ENCODE measurements at regions not wholly inside any gene's neighbourhood (a gene's known extent, or its start where the extent isn't known, plus 50 kb on each side); places are given as distances from the start of the nearest gene placed in this dataset.

GRCh38 chr10:63987212-63987611, 466.0 kb downstream of the REEP3 start:
- Histone ChIP-seq H3K36me3 (ENCODE audit: control insufficient read depth, insufficient read depth, low read length) (no peaks in the 10 kb centered on the region), H3K9me3 (replicated peaks; ENCODE audit: control insufficient read depth, low read depth, low read length) (peaks cover 17% of the 10 kb centered on the region), H3K27me3 (ENCODE audit: control insufficient read depth, insufficient read depth, low read length) (no peaks in the 10 kb centered on the region), H3K4me3 (ENCODE audit: low read length) (no peak overlapping the region), H3K4me1 (ENCODE audit: control insufficient read depth, insufficient read depth, low read length) (no peaks in the 10 kb centered on the region), H3K27ac (ENCODE audit: low read length) (no peak overlapping the region)
- no peak for DNase-seq
- 57% methylated on average over 1 of the region's 2 CpGs for WGBS (ENCODE audit: insufficient coverage)

- peaks cover 10% of the 10 kb centered on the region for H3K9me3 ChIP-seq (replicated peaks; ENCODE audit: control insufficient read depth, low read depth, low read length)
- H3K4me1 ChIP-seq (ENCODE audit: control insufficient read depth, insufficient read depth, low read length), result peaks cover 10% of the 10 kb centered on the region
- H3K27me3 ChIP-seq (ENCODE audit: control insufficient read depth, insufficient read depth, low read length), result no peaks in the 10 kb centered on the region
- no peak overlapping the region for H3K27ac ChIP-seq (ENCODE audit: low read length)
- H3K36me3 ChIP-seq (ENCODE audit: control insufficient read depth, insufficient read depth, low read length), result no peaks in the 10 kb centered on the region
- H3K4me3 ChIP-seq (ENCODE audit: low read length), result no peak overlapping the region
- DNase-seq, result peak; percentile 33
- WGBS (ENCODE audit: insufficient coverage), result 87% methylated on average over 6 of the region's 7 CpGs
These were observed 473.2 kb downstream of the REEP3 start for GRCh38 chr10:63994371-63994770.

- Histone ChIP-seq H3K27me3 (ENCODE audit: control insufficient read depth, insufficient read depth, low read length) (no peaks in the 10 kb centered on the region), H3K9me3 (replicated peaks; ENCODE audit: control insufficient read depth, low read depth, low read length) (peaks cover 2% of the 10 kb centered on the region), H3K36me3 (ENCODE audit: control insufficient read depth, insufficient read depth, low read length) (no peaks in the 10 kb centered on the region), H3K4me1 (ENCODE audit: control insufficient read depth, insufficient read depth, low read length) (peaks cover 9% of the 10 kb centered on the region), H3K4me3 (ENCODE audit: low read length) (no peak overlapping the region), H3K27ac (ENCODE audit: low read length) (no peak overlapping the region)
- no peak for DNase-seq
- 98% methylated on average over 8 of the region's 8 CpGs for WGBS (ENCODE audit: insufficient coverage)
These were observed 486.0 kb downstream of the REEP3 start for GRCh38 chr10:64007157-64007556.

GRCh38 chr10:64010711-64011110, 489.5 kb downstream of the REEP3 start:
- no peak for DNase-seq
- Histone ChIP-seq H3K4me1 (ENCODE audit: control insufficient read depth, insufficient read depth, low read length) (peaks cover 16% of the 10 kb centered on the region), H3K27ac (ENCODE audit: low read length) (peak overlapping the region; percentile 84), H3K27me3 (ENCODE audit: control insufficient read depth, insufficient read depth, low read length) (no peaks in the 10 kb centered on the region), H3K9me3 (replicated peaks; ENCODE audit: control insufficient read depth, low read depth, low read length) (peaks cover under 1% of the 10 kb centered on the region), H3K36me3 (ENCODE audit: control insufficient read depth, insufficient read depth, low read length) (no peaks in the 10 kb centered on the region), H3K4me3 (ENCODE audit: low read length) (no peak overlapping the region)

GRCh38 chr10:64011912-64012714, 490.9 kb downstream of the REEP3 start:
- H3K4me1 ChIP-seq (ENCODE audit: control insufficient read depth, insufficient read depth, low read length), result peaks cover 16% of the 10 kb centered on the region
- no peaks in the 10 kb centered on the region for H3K27me3 ChIP-seq (ENCODE audit: control insufficient read depth, insufficient read depth, low read length)
- H3K9me3 ChIP-seq (replicated peaks; ENCODE audit: control insufficient read depth, low read depth, low read length), result no peaks in the 10 kb centered on the region
- peak overlapping the region; percentile 84 for H3K27ac ChIP-seq (ENCODE audit: low read length)
- no peaks in the 10 kb centered on the region for H3K36me3 ChIP-seq (ENCODE audit: control insufficient read depth, insufficient read depth, low read length)
- no CpG with 5 or more reads among the region's 7 CpGs for WGBS (ENCODE audit: insufficient coverage)
- H3K4me3 ChIP-seq (ENCODE audit: low read length), result no peak overlapping the region
- DNase-seq, result peak; percentile 88

GRCh38 chr10:64014281-64014680, 493.1 kb downstream of the REEP3 start:
- no peak for DNase-seq
- Histone ChIP-seq H3K4me1 (ENCODE audit: control insufficient read depth, insufficient read depth, low read length) (peaks cover 16% of the 10 kb centered on the region), H3K27me3 (ENCODE audit: control insufficient read depth, insufficient read depth, low read length) (no peaks in the 10 kb centered on the region), H3K27ac (ENCODE audit: low read length) (no peak overlapping the region), H3K4me3 (ENCODE audit: low read length) (no peak overlapping the region), H3K36me3 (ENCODE audit: control insufficient read depth, insufficient read depth, low read length) (no peaks in the 10 kb centered on the region), H3K9me3 (replicated peaks; ENCODE audit: control insufficient read depth, low read depth, low read length) (no peaks in the 10 kb centered on the region)
- no CpG with 5 or more reads among the region's 1 CpG for WGBS (ENCODE audit: insufficient coverage)

- Histone ChIP-seq H3K36me3 (ENCODE audit: control insufficient read depth, insufficient read depth, low read length) (no peaks in the 10 kb centered on the region), H3K27ac (ENCODE audit: low read length) (no peak overlapping the region), H3K9me3 (replicated peaks; ENCODE audit: control insufficient read depth, low read depth, low read length) (no peaks in the 10 kb centered on the region), H3K4me1 (ENCODE audit: control insufficient read depth, insufficient read depth, low read length) (no peaks in the 10 kb centered on the region), H3K27me3 (ENCODE audit: control insufficient read depth, insufficient read depth, low read length) (no peaks in the 10 kb centered on the region), H3K4me3 (ENCODE audit: low read length) (no peak overlapping the region)
- no CpG with 5 or more reads among the region's 4 CpGs for WGBS (ENCODE audit: insufficient coverage)
- no peak for DNase-seq
These were observed 502.8 kb downstream of the REEP3 start for GRCh38 chr10:64023926-64024470.

GRCh38 chr10:64033711-64034110, 512.5 kb downstream of the REEP3 start:
- WGBS (ENCODE audit: insufficient coverage), result no CpG with 5 or more reads among the region's 3 CpGs
- peaks cover 27% of the 10 kb centered on the region for H3K4me1 ChIP-seq (ENCODE audit: control insufficient read depth, insufficient read depth, low read length)
- no peaks in the 10 kb centered on the region for H3K9me3 ChIP-seq (replicated peaks; ENCODE audit: control insufficient read depth, low read depth, low read length)
- no peak overlapping the region for H3K27ac ChIP-seq (ENCODE audit: low read length)
- no peak overlapping the region for H3K4me3 ChIP-seq (ENCODE audit: low read length)
- H3K27me3 ChIP-seq (ENCODE audit: control insufficient read depth, insufficient read depth, low read length), result no peaks in the 10 kb centered on the region
- peak; percentile 22 for DNase-seq
- H3K36me3 ChIP-seq (ENCODE audit: control insufficient read depth, insufficient read depth, low read length), result no peaks in the 10 kb centered on the region

GRCh38 chr10:64036321-64036930, 515.2 kb downstream of the REEP3 start:
- H3K27me3 ChIP-seq (ENCODE audit: control insufficient read depth, insufficient read depth, low read length), result no peaks in the 10 kb centered on the region
- H3K36me3 ChIP-seq (ENCODE audit: control insufficient read depth, insufficient read depth, low read length), result no peaks in the 10 kb centered on the region
- H3K4me3 ChIP-seq (ENCODE audit: low read length), result peak overlapping the region; percentile 28
- H3K9me3 ChIP-seq (replicated peaks; ENCODE audit: control insufficient read depth, low read depth, low read length), result no peaks in the 10 kb centered on the region
- DNase-seq, result peak; percentile 92
- H3K27ac ChIP-seq (ENCODE audit: low read length), result peak overlapping the region; percentile 89
- 23% methylated on average over 9 of the region's 10 CpGs for WGBS (ENCODE audit: insufficient coverage)
- peaks cover 34% of the 10 kb centered on the region for H3K4me1 ChIP-seq (ENCODE audit: control insufficient read depth, insufficient read depth, low read length)

- H3K4me1 ChIP-seq (ENCODE audit: control insufficient read depth, insufficient read depth, low read length), result peaks cover 36% of the 10 kb centered on the region
- no peaks in the 10 kb centered on the region for H3K9me3 ChIP-seq (replicated peaks; ENCODE audit: control insufficient read depth, low read depth, low read length)
- no peaks in the 10 kb centered on the region for H3K27me3 ChIP-seq (ENCODE audit: control insufficient read depth, insufficient read depth, low read length)
- H3K36me3 ChIP-seq (ENCODE audit: control insufficient read depth, insufficient read depth, low read length), result no peaks in the 10 kb centered on the region
- peak overlapping the region; percentile 89 for H3K27ac ChIP-seq (ENCODE audit: low read length)
- WGBS (ENCODE audit: insufficient coverage), result 10% methylated on average over 8 of the region's 9 CpGs
- H3K4me3 ChIP-seq (ENCODE audit: low read length), result peak overlapping the region; percentile 28
- peak; percentile 92 for DNase-seq
These were observed 516.0 kb downstream of the REEP3 start for GRCh38 chr10:64037071-64037661.
